HS-27A (cell line): ENCODE measurements at regions not wholly inside any gene's neighbourhood (a gene's known extent, or its start where the extent isn't known, plus 50 kb on each side); places are given as distances from the start of the nearest gene placed in this dataset.
"Not testable (repeated sequence)": the region's sequence is repeated elsewhere in the genome, so short reads cannot be mapped to it uniquely, and the experiment has no call there.

Experiments used
- DNase-seq: peaks from one replicate; pipeline ENCODE4 v3.0.0-alpha.2; 2012; ENCODE audit warnings: low read depth, missing footprints

DNA sequence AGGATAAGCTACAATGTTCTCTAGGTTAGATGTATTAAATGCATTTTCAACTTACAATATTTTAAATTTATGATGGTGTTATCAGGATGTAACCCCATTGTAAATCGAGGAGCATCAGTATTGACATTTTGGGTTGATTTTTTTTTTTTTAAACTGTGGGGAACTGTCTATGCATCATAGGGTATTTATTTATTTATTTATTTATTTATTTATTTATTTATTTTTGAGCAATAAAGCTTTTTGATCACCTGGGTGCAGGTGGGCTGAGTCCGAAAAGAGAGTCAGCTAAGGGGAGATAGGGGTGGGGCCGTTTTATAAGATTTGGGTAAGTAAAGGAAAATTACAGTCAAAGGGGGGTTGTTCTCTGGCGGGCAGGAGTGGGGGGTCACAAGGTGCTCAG is 367.5 kb downstream of the OXSM start:
- DNase-seq, result not testable (repeated sequence)

DNA sequence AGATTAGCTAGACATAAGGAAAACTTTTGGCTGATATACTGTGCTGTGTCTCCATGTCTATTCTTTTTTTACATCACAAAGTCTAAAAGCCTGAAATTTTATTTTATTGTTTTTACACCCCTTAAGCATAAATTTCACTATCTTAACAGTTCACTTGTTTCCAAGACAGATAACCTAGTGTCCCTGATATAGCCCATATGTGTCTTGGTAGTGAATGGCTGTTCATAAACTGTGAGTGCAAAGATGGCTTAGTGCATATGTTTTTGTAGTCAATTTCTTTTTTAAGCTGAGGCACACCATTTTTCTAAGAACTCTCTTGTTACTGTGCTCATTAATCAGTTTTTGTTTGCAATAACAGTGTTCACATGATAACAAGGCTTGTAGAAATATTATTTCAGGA is 381.1 kb downstream of the OXSM start:
- no peak for DNase-seq

DNA sequence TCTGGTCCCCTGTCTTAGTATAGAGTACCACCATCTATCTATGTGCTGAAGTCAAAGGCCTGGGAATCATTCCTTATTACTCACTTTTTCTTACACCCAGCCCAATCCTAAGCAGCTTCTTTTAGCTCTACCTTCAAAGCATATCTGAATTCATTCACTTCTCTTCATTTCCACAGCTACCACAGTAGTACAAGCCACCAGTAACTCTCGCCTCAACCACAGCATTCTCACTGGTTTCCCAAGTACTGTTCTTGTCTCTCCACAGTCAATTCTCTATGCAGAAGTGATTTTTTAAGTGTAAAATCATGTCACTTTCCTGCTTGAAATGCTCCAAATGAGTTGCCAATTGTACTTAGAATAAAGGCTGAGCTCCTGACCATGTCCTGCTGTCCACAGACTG is 401.7 kb downstream of the OXSM start:
- no peak for DNase-seq

DNA sequence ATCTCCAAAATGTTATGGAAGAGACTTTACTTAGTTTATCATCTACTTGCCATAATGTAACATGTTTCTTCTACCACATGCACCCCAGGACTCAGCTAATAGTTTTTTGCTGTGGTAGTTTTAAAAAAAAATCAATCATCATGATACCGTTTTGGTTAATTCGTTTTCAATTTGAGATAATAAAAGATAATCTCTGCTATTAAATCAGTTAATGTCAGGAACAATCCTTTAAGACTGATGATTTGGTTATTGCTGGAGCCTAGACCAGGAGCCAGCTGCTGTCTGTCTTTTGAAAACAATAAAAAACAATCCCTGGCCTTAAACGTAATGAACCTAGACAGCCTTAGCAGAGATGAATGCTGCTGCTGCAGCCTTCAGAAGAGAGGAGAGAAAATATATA is 403.7 kb downstream of the OXSM start:
- DNase-seq, result no peak

DNA sequence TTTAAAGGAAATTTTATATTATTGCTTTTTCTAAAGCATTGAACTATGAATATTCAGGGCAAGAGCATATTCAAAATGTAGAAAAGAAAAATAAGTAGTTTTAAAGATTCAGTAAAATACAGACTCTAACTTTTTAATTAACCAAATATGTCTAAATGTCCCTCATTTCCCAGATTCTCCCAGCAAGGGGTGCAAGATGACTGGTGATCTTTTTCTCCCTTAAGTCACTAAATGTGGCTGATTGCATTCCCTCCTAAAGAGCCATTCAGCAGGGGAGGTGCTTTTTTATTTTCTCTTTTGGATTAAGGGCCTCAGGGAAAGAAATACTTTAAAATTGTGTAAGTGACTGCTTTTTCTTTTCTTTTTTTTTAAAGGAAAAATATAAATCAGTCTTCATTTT is 406.9 kb downstream of the OXSM start:
- no peak for DNase-seq

DNA sequence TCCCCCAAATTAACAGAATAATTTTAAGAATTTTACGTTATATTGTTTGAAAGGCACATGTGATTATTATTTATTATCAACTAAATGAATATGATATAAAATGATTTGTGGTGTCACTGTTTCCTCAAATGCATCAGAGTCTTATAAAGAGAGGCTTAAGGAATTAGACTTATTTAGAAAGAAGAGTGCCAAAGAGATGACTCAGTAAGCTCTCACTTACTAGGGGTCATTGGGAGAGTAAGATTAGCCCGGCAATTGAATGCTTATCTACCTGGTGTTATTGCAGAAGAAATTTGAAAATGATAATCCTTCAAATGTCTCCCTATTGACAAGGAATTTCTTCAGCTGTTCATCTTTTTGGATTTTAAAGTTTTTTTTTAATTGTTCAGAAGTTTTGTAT is 408.7 kb downstream of the OXSM start:
- no peak for DNase-seq

DNA sequence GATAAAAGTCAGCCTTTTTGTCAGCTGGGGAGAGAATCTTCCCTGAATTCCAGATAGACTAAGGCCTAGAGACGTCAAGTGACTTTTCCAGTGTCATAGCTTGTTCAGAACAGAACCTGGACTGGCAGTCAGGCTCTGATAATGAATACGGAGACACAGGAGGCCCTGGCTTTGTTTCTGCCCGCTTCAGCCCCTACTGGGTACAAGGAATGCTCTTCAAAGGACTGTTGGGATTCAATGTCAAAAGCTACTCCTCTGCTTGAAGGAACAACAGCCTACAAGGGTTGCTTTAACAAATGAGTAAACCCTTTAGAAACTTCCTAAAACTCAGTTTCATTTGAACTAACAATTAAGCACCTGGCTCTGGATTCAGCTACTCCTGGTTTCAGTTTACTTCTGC is 412.3 kb downstream of the OXSM start:
- no peak for DNase-seq

DNA sequence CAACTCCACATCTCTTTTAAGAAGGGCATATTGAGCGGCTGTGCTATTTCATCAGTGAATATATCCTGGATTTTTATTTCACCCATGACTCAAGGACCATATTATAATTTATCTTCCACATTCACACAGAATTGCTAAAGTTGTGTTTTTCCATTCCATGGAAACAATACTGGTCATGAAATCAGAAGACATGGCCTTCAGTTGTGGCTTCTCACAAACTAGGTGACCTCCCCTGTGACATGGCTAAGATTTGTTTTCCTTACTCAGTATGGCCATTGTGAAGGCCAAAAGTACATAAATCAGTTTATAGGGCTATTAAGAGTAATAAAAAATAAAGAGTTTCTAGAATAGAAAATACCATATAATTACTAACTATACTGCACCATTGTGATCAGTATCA is 415.6 kb downstream of the OXSM start:
- DNase-seq, result no peak

DNA sequence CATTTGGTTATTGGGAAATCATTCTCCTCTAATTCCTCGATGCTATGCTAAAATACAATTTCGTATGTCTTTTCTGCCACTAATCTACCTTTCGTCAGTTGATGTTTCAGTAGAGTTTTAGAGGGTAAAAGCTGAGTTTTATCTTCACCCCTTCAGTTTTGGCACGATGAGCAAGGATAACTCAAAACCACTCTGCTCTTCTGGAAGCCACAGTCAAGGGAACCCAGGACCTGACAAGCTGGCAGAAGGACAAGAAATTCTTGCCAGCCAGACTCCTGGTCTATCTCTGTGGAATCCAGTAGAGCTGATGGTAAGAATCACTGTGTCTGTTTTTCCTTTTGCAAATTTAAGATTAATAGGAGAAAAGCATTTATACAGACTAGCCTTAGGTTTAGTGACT is 414.4 kb upstream of the LRRC3B start:
- DNase-seq, result no peak

DNA sequence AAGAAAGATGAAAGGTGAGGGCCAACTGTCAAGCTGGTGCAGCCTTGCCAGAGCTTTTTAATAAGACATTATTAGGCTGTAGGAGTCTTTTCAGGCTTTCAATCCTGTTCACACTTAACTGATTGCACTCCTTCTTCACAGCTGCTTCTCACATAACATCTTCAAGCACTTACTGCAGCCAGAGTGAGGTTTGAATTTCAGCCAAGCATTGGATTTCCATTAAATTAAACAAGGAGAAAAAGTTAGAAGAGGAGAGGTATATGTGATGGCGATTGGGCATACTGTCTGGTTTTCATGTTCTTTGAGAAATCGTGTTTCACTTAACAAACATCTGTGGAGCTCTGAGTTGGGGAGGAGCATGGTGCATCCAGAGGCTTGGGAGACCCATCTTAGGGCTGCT is 392.8 kb upstream of the LRRC3B start:
- no peak for DNase-seq

DNA sequence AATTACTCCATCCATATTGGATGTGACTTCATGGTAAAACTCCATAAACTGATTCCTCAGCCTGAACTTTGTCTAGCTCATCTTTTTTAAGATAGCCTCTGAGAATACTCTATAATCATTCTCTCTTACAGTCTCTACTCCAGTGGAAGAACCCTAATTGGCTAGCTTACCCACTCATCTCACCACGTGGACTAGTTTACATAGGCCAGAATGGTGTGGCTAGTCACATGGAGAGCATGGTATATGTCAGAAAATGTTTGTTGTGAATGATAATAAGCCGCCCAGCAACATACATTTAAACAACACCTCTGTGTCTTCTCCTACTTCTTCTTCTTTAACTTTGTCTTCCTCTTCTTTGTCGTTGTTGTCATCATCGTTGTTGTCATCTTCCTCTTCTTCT is 389.2 kb upstream of the LRRC3B start:
- no peak for DNase-seq

DNA sequence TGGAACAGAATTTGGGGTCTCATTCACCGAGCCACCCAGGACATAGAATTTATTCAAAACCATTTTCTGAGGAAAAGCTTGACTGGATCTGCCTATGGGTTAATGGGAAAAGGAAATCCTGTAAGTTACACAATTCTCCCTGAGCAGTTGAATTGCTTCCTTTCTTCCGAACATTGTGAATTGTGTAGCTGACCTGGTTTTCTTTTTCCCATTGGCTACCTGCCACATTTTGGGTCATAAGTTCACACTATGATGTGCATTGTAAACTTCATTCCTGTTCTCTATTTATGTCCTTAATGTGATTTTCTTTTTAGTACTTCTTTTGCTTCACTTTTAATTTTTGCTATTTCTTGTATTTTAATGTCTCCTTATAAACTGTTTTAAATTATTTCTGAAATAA is 386.0 kb upstream of the LRRC3B start:
- no peak for DNase-seq

DNA sequence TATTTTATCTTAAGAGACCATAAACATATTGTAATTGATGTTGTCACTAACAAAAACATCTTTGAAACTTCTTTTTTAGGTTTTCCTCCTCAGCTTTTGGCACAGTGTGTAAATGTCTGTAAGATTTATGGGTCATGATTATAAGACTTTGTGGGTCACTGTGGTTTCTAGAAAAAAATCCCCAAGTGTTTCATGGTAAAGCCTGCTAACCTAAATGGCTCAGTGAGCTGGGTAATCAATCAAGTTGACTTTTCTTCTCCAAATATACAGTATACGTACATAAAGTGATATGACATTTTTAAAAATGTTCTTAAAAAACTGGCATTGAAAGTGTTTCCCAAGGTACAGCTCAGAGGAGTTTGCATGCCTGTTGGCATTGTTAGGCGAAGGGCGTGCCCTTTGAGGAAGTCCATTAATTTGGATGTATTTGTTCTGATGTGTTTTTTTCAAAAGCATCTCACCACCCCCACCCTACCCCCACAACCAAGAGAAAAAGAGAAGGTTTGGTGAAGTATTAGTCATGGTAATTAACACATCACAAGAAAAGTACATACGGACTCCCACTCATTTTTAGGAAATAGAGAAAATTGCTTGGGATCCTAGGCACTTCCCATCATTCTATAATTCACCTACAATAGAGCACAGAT is 385.4 kb upstream of the LRRC3B start:
- DNase-seq, result no peak

DNA sequence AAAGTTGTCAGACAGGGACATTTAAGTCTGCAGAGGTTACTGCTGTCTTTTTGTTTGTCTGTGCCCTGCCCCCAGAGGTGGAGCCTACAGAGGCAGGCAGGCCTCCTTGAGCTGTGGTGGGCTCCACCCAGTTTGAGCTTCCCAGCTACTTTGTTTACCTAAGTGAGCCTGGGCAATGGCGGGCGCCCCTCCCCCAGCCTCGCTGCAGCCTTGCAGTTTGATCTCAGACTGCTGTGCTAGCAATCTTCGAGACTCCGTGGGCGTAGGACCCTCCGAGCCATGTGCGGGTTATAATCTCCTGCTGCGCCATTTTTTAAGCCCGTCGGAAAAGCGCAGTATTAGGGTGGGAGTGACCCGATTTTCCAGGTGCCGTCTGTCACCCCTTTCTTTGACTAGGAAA is 378.0 kb upstream of the LRRC3B start:
- not testable (repeated sequence) for DNase-seq

DNA sequence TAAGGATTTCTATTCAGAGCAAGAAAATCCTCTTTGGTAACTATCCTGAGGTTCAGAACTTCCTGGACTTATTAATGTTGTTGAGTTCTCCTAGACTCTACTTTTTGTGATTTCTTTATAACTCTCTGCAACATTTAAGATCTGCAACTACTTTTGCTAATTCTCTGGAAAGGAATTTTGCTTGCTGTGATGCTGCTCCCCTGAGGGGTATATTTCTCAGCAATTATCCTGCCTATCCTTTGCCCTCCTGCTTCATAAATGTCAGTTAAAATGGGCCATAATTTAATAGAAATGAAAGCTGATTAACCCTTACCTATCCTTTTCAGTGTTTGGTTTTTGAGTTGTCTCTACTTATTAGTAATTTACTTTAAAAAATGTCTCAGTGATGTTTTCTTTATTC is 377.3 kb upstream of the LRRC3B start:
- no peak for DNase-seq

DNA sequence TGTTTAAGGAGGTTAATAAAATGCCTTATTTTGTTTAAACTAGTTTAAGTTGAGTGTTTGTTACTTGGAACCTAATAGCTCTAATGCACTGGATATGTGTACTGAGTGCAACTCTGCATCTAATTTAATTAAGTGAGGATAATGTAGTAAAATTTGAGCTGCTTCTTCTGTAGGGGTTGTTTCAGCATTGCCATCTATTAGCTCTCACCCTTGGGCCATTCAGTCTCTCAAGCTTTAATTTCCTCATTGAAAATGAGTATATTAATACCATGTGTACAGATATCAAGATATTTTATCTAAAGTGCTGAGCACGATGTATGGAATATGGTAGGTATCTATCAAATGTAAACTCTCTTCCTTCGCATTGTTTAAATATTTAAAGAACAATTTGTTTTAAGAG is 375.7 kb upstream of the LRRC3B start:
- no peak for DNase-seq

DNA sequence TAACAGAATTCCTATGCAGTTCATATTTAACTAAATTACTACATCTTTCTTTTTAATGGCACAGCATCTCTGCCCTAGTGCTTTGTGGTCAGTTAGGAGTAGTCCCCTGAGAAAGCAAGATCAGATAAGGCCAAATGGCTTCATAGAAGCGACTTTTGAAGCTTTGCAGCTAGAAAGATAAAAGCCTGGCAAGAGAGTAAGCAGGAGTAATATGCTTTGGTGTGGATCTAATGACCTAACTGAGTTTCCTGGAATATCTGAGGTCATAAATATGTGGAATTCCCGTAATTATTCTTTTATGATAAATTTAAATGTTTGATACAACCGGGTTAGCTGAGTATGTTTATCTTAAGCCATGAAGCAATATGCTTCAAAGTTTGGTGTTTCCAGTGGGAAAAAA is 374.9 kb upstream of the LRRC3B start:
- DNase-seq, result no peak

DNA sequence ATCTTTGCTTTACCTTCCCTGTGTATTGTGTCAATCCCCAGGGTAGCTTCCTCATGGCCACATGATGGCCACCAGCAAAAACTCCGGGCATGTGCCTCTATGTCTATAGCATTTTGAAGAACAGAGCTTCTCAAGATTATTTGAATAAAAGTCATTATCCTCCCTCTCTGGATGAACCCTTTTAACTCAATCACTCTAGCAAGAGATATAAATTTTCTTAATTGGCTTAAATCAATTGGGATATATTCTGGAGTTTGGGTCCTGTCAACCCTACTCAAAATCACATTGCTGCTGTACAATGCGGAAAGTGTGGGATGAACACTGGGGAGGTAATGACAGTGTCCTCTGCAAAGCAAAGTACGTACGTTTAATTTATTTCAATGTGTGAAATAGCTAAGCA is 370.6 kb upstream of the LRRC3B start:
- DNase-seq, result no peak

DNA sequence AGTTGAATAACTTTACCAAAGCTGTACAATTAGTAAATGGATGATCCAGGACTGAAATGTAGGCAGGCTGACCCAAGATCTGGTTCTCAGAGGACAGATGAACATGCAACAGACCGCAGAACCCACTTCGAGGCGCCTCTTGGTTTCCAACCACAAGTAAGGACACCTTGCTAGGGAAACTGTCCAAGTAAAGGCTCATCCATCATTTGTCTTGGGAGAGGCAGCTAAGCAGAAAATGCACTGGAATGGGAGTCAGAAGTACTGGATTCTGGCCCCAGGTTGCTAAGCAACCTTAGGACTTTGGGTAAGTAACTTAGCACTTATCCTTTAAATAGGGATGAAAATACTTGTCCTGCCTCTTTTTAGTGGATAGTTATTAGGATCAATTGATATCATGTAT is 366.3 kb upstream of the LRRC3B start:
- DNase-seq, result no peak

DNA sequence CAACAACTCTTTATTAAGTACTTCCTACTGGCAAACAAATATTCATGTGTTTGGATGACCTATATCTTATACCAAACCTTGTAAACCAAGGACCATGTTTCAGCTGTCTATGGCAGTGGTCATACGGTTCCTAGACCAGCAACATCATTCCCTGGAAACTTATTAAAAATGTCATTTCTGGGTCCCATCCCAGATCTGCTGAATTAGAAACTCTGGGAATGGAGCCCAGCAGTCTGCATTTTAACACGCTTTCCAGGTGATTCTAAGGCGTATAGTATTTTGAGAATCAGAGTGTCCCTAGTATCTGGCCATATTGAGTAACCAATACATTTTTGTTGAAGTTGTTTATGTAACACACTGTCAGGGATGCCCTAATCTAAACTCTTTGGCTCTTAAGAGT is 363.4 kb upstream of the LRRC3B start:
- DNase-seq, result no peak

DNA sequence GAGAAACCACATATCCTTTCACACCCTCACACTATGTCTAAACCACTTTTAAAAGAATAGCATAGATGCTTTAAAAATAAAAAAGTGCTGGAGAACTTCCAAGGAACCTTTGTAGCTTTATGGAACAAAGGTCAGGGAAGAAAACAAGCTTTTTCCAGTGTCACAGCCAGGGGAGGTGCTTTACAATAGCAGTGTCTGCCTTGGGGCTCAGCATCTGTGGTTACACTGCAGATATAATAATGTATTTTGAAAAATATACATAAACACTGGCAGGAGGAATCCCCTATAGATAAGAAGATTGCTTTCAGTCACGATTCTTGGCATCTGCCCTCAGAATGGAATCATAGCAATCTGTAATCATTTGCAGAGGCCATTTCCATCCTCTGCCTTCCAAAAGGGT is 362.4 kb upstream of the LRRC3B start:
- no peak for DNase-seq

DNA sequence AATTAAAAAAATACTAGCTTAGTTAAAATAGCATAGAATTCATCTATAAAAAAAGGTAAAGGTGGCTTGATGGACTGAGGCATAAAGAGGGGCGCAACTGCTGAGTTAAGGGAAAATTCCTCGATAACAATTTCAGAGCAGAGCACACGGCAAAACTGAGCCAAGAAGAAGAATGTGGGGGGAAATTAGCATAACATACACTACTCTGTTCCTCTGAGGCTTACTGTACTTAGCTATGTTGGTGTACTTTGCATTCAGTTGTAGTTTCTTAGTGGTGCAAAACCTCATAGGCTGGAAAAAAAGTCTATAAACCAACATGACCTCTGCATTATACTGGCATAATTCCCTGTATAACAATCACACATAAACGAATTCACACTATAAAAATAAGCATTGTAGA is 357.9 kb upstream of the LRRC3B start:
- no peak for DNase-seq

DNA sequence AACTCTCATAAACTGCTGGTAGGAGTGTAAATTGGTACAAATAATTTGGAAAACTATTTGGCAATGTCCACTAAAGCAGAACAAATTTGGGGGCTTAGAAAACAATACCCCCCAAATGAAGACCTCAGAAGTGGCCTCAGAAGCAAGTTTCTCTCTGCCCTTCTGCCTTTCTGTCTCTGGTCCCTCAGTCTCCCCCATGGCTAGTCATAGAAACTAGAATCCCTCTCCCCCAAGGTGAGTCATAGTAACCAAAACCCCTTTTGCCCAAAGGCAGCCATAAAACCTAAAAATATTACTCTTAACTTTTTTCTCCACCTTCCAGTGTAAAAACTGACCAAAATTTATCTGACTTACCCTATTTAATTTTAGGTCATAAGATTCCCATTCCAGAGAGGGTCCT is 350.7 kb upstream of the LRRC3B start:
- no peak for DNase-seq

DNA sequence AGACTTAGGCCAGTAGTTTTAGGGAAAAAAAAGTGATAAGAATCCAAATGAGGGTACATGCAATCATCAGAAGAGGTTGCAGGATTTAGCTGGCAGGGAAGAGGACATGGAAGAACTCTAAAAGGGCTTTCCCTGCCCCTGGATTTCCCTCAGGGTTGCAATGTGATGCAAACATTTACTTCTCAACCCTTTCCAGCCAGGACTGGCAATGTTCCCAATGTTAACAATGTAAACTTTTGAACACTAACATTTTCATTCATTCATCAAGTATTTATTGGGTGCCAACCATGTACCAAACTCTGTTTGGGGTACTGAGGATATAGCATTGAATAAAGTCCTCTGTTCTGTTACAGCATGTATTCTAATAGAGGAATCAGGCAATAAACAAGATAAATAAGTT is 349.4 kb upstream of the LRRC3B start:
- DNase-seq, result no peak

DNA sequence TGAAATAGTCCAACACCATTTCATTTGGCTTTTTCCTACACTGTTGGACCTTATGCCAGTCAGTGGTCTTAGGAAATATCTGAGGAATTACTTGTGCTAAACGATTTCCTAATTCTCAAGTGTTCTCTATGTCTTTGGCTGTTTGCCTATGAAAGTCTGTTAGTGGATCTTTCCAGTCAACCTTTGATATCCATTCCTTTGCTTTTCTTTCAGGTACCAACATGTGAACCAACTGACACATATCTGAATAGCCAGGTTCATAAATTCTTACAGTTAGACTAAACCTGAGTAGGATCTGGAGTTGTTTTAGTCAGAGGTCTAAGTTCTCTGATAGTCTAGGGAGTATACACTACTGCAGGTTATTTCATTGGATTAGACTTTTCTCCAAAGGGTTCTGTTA is 343.5 kb upstream of the LRRC3B start:
- DNase-seq, result no peak
